GM04503 (cell line): ENCODE measurements at regions not wholly inside any gene's neighbourhood (a gene's known extent, or its start where the extent isn't known, plus 50 kb on each side); places are given as distances from the start of the nearest gene placed in this dataset.
A peak's percentile ranks its signal among the peaks of the same experiment; 100 is the strongest.

Source experiments
- DNase-seq: peaks from one replicate; pipeline ENCODE4 v3.0.0-alpha.2; 2012; ENCODE audit warnings: low read depth

DNA sequence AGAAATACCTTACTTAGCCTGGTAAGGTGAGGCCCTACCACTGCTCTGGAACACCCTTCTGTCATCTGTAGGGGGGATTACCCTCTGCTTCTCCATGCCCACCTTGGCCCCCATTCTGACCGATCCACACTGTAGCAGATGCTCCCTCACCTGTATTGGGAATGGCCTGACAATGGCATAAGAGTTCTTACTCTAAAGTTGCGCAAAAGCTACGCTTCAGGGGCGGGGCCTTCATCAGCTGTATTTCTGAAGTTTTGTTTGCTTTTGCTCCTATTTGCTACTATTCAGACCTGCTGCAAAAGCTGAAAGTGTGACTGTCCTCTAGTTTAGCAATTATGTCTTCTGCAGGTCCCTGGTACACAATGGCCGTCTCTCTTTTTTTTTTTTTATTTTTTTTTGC lies 252.6 kb downstream of the TLE3 start:
- no peak for DNase-seq

DNA sequence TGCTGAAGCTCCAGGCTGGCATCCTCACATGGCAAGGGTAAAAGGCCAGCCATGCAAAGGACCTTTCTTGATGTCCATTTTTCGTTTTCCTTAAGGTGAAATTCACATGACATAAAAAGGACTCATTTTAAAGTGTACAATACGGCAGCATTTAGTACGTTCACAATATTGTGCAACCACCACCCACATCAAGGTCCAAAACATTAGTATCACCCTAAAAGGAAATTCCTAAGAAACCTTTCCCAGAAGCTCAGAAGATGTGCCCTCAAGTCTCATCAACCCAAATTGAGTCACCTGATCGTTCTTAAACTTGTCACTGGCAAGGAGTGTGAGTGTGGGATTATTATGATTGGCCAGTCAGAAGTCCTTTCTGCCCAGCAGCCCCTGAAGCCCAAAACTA lies 250.1 kb downstream of the TLE3 start:
- no peak for DNase-seq

DNA sequence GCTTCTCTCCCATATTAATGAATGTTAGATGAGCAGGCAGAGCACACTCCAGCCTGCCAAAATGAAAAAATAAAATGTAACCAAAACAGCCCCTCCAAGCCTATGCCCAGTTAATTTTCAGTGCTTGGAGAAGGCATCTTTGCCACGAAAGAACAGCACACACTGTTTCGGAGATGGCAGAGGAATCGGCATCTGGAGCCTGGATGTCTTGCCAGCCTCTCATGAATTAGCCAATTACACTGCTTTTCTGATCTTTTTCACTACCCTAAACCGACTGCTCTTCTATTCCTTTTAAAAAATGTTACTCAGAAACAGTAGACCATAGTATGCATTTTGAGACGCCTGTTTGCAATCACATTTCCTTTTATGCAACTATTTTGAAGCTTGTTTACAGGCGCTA lies 249.6 kb downstream of the TLE3 start:
- DNase-seq, result no peak

DNA sequence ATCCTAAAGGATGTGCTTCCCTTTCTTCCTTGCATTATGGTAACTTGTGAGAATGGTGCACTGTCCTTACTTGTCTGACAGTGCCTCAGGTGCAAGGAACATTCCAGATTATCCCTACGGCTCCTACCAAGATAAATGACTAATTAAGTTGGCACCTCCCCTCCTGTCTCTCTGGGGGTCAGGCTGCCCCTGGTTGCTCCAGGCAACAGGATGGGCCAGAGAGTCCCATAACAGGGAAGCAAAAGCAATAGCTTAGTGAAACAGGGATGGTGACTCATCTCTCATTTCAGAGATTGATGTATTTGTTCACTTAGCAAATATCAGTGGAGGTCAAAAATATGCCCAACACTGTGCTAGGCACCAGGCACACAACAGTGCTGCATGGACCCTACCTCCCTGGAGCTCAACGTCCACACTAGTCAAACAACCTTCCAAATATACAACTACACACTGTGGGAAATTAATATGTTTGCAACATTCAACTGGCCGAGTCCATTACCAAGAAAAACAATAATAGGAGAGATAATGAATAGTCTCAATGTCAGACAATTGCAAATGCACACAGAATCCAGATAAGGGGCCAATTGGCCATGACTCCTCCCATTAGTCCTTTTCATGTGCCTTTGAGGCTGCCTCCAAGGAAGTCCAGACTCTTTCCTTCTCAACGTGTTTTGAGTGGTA lies 249.0 kb downstream of the TLE3 start:
- no peak for DNase-seq

DNA sequence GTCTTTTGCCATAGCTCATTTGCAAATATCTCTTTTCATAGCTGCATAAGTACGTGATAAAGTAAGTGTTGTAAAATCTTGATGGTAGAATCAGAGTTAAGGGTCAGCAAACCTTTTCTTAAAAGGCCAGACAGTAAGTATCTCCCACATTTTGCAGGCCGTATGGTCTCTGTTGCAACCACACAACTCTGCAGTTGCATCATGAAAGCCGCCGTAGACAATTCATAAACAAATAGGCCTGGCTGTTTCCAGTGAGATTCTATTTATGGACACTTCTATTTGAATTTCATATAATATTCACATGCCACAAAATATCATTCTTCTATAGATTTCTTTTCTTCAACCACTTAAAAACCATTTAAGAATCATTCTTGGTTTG lies 248.5 kb downstream of the TLE3 start:
- DNase-seq, result no peak

DNA sequence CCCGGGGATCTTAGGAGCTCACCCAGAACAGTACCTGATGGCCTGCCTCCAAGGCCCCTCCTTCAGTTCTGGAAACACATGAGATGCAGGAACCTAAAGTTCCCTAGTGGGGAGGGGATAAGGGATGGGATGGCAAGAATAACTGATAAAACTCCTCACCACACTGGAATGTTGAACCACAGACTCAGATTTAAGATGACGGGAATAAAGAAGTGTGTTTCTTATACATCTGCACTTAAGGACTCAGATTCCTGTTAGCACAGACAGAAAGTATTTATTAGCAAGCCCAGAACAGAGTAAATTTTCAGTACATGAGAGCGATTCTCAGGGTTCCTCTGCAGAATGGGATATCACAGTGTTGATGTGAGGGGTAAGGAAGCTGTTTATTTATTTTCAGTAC lies 245.2 kb downstream of the TLE3 start:
- no peak for DNase-seq

DNA sequence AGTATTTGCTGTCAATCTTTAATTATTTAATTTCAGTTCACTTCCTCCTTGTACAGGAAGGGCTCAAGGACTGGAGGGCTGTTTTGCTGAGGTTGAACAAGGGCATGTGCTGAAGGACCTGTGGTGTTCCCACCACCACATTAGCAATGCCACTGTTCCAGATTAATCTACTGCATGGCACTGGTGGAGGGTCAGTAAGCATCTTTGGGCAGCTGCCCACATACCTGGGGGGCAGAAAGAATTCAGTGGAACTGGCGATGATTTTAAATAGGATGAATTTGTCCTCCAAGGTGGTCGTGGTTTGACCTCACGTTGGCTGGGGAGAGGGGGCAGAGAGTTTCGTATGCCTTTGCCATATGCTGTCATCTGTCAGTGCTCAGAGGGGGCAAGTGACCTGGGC lies 244.8 kb downstream of the TLE3 start:
- DNase-seq, result no peak

DNA sequence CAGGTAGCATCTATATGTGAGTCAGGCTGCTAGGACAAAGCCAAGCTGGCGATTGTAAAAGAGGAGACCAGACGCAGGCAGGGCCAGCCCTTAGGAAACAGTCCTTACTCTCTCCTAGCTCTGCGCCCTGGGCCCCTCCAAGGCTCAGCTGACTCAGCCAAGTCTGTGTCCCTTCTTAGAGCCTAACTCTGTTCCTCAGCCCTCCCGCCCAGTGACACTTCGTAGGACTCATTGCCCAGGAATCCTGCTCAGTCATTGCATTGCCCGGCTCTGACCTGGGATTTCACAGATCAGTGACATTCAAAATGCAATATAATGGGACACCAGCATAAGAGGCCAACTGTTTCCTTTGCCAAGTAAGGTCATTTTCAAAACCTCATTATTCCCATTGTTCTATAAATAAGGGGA lies 244.2 kb downstream of the TLE3 start:
- DNase-seq, result peak; percentile 67

DNA sequence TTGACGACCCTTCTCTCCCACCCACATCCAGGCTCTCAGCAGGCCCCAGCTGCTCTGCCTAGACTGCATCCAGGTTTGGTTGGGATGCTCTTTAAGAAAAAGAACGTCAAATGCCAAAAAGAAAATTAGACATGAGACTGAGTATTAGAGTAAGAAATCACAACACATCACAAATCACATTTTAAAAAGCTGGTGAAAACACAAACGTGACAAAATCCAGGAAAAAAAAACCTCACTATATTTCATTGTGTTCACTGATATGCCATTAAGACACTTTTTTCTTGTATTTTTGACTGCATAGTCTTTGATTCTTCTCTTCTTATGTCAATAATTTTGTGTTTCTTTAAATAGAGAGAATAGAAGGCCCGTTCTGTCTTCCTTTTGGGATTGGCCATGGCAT lies 243.7 kb downstream of the TLE3 start:
- no peak for DNase-seq

DNA sequence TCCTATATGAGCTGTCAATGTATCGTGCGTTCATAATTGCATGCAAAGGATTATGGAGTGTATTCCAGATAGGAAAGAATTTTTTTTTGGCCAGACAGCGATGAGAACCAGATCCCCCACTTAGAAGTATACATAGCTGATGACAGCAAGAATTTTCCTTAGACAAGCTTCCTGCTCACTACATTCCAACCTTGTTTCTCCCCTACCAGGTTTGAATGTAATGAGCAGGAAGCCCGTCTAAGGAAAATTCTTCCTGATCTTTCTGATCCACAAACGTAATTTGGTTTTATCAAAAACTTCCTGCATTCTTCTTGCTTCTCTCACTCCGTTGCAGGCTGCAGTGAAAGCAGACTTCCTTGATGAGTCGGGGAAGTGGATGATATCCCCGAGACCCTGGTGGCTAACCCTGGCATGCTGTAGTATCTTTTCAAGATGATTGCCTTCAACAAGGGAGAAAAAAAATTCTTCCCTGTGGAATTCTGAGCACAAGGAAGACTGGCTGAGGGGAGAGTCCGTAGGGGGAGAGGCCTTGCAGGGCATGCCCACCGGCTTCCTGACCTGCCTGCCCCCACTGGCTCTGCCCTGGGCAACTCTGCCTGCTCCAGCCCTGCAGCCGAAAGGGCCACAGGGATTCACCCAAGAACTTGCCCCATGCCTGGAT lies 243.1 kb downstream of the TLE3 start:
- peak; percentile 40 for DNase-seq

DNA sequence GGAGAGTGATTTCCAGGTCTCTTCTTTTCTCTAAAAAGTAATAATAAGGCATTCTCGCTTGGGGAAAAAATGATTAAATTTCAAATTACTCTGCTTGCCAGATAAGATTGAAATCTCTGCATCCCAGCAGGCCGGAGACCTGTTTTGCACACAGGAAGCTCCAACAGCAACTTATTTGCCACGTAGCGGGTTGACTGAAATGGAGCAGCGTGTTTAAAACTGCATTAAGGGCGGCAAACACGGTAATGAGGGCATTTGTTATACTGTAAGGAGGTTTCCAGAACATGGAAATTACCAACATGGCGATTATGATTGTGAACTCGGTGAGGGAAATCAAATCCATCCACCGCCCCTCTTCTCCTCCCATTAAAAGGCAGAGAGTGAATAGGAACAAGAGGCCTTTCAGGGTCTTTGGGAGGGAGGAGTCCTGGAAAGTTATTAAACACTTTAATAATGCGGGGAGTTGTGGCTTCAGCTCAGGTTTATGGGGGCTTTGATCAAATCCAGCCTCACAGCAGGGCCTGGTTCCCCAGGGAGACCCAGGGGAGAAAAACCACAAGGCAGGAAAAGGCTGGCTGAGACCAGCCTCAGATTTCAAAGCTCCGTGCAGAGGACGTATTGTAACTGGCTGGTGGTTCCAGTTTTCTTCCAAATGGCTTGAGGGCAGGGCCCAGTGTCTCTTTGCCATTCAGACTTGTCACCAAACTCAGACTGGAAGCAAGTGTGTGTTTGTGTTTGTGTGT lies 242.3 kb downstream of the TLE3 start:
- DNase-seq, result no peak

DNA sequence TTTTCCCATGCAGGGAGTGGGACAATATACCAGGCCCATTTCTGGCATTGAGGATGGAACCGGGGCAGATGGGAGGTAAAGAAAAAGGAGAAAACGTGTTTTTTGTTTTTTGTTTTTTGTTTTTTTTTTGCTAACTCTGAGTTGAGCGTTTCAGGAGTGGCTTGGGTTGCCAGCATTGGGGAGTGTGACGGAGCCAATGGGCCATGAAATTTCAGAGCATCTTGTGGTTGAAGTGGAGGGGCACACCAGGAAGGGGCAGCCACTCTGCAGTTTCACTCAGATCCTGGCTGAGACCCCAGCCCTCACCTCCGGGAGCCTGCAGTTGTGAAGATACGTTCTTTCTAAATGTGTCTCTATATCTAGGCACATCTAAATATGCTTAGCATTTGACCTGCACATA lies 240.5 kb downstream of the TLE3 start:
- DNase-seq, result no peak

DNA sequence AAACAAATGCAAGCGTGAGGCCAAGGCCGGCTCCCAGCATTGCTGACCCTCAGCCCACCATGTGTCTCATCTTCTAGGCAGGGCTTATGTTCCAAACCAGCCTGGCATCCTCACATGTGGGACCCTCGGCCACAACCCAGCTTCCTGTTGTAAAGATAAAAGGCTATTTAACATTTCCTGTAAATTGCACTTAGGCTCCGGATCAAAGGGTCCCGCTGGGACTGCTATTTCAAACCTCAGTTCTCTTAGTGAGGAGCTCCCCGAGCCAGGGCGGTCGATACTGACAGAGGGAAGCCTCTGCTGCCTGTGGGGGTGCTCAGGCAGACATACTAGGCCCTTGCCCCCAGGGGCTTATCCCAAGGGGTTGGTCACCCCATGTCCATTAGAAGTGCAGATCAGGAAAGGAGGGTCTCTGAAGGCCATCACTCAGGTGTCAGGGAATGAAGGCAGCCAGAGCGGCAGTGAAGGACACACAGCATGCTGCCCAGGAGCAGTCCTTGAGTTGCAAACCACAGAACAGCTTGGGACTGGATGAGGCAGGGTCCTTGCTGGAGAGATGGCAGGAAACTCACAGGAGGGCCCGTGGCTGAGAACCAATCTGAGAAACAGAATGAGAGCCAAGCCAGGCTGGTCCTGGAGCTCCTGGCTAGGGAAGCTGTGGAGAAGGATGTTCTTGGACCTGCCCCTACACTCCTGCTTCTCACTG lies 239.9 kb downstream of the TLE3 start:
- no peak for DNase-seq

DNA sequence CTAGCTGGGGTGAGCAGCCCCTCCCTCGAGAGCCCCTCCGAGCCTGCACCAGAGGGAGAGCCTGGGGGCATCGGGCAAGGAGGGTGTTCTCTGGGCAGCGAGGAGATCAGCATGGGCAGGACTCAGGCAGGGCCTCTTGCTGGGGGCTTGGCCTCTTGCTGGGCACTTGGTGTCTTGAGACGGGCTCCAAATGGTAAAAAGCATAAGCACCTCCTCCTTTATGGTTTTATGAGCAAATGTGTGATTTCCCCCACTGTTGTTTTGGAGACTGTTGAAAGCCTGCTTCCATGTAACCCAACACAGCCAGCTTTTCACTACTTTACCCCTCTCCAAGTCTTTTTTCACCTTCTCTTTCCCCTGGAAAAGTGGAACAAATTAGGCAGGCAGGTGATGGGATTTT lies 239.3 kb downstream of the TLE3 start:
- DNase-seq, result no peak

DNA sequence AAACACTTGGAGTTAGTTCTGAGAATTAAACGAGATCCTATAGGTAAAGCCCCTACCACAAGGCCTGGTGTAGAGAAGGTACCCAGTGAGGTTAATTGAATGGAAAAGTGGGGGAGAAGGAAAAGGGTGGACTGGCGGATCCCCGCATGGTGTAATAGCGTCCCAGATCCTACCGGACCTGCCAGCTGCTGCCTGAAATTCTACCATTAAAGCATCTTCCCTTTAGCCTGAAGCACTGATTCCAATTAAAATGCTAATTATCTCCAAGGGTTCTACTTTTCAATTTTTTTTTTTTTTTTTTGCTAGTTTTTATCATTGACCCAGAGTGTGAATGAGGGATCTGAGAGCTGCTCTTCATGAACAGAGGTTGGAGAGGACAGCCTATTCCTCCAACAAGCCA lies 237.9 kb downstream of the TLE3 start:
- no peak for DNase-seq

DNA sequence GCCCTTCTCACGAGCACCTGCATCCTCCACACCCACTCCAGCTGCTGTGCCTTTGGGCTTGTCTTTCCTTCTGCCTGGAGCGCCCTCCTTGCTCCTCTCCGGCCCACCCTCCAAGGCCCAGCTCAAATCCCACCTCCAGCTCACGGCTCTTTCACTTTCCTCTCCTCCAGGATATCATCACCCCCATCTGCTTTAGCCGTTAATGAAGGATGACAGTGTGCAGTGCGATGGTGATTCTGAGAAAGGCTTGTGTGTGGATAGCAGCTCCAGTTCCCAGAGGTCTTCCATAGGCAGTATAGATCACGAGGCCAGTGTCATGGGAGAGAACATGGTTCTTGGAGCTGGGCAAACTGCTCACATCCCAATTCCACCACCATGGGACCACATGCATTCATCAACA lies 237.4 kb downstream of the TLE3 start:
- no peak for DNase-seq

DNA sequence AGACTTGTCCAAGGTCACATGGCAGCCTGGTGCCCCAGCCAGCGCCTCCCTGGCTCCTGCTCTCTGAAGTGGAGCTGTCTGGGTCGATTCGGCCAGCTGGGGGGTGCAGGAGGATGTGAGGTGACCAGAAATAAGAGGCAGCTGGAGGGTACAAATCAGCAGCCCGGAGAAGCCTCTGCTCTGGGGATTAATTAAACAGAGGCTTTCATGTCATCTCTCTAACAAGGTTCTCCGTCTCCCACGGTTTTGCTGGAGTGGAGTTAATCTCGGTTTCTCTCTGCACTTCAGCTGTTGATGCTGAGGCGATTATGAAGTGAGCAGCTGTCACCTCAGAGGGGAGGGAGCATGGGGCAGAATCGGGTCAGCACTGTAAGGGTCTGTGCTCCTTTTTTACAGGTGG lies 236.8 kb downstream of the TLE3 start:
- DNase-seq, result no peak

DNA sequence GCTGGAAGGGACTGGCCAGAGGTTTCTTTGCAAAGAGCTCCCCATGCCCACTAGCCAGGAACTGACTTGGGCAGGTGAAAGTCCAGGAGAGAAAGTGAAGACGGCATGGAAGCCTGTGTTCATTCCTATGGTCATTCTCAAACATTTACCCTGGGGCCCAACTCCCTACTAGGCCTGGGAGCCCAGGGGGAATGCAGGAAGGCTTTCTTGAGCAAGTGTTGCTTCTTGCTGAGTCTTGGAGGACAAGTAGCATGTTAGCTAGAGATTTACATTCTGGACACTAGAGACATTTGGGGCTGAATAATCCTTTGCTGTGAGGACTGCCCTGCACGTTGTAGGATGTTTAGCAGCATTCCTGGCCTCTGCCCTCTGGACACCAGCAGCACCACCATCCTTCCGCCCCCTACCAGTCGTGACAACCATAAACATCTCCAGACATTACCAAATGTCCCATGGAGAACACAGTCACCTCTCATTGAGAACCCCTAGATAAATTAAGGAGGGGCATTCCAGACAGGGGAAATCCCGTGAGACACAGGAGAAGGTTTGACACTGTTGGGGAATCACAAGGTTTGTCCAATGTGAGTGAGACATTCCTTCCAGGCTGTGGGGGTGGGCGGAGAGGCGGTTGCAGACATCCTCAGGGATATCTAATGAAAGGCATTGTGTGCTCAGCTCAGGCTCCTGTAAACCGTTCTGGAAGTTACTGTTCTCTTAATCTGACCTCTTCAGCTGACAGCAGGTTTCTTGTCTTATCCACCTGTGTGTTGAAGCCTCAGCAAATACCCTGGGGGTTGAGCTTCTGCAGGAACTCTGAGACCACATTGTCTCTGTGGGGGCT lies 236.2 kb downstream of the TLE3 start:
- DNase-seq, result no peak

DNA sequence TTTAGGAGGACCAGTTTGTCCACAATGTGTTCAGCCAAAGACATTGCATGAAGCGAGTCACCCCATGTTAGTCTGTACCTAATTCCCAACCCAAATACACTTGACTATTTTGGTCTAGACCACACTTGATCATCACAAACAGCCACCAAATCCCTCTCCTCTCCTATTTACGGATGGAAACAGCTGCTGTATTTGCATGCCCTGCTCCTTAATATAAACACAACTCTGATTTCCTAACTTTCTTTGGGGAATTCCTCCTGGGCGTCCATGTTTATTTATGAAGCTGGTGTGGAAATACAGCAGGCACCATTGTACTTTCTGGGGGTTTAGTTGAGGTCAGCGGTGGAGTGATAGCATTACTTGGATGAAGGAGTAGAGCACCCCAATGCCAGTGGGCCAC lies 235.2 kb downstream of the TLE3 start:
- DNase-seq, result no peak

DNA sequence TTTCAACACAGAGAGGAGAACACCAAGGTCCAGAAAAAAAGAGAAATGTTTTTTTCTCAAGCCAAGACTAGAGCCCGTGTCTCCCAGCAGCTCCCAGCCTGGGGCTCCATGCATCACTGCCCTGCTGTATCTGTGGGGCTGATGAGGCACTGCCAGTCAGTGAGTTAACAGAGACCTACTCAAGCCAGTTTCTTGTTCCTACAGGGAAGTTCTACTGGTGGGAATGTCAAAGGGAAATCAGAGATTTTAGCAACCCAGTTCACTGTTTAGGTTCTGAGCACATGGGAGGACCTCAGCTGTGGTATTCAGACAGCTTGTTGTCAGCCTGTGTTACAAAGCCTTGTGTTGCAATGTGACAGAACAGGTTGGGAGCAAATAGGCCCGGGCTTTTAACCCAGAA lies 234.3 kb downstream of the TLE3 start:
- no peak for DNase-seq

DNA sequence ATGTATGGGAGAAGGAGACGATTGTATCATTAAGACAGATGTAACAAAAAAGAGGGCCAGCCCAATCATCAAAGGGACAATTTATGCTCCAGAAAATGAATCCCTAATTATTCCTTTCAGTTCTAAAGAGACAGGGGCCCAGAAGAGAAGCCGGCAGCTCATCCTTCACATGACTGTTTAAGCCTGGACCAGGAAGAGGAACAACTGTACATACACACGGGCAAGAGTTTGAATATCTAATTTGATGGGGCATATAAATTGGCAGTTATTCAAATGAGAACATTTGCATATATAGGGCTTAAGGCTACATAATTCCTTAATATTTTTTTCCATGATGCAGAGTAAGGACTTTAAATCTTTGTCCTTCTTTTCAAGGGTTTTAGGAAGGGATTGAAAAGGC lies 232.3 kb downstream of the TLE3 start:
- no peak for DNase-seq

DNA sequence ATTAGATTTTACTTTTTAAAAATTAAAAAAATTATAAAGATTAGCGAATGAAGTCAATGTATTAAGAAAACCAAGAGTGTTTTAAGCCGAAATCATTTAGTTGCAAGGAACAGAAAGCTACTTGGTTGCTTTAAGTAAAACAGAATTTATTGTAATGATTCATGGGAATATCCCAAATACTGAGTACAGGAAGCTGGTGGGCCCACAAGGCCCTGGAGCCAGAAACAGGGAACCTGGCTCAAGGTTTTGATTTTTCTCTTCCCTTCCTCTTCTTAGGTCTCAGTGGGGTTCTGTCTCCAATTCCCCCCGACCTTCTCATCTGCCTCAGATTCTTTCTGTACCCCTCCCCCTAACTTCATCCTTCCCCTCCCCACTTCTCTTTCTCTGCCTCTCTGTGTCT lies 229.0 kb downstream of the TLE3 start:
- no peak for DNase-seq
